ENCODE measurements at regions not wholly inside any gene's neighbourhood (a gene's known extent, or its start where the extent isn't known, plus 50 kb on each side); places are given as distances from the start of the nearest gene placed in this dataset.

DNA sequence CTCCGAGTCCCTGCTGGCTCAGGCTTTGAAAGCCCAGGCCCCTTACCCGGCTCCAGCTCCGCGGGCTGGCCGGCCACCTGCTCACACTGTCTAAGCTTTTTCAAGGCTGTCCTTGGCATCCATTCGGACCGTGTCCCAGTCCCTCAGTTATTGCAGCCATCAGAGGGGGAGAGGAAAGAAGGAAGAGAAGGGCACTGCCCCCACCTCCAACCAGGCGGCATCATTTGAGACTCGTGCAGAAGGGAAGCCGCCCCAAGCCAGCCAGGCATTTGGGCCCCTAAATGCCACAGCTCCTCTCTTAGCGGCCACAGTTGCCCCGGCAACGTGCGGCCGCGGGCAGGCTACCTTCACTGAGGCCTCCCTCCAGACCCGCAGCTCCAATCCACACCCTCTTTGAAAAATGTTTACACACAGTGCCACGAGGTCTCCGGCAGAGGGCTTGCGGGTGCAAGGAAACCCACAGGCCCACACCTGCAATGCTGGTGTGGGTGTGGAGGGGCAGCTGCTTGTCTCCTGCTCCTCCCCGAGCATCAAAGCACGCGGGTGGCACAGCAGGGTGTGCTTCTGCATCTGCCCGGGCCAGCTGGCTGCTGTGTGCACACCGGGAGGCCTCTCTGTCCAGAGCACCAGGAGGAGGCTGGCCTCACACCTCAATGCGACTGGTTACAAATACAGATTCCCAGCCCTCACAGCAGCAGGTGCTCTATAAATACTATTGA, 124.4 kb downstream of the CTTN start:
- no peak for DNase-seq

DNA sequence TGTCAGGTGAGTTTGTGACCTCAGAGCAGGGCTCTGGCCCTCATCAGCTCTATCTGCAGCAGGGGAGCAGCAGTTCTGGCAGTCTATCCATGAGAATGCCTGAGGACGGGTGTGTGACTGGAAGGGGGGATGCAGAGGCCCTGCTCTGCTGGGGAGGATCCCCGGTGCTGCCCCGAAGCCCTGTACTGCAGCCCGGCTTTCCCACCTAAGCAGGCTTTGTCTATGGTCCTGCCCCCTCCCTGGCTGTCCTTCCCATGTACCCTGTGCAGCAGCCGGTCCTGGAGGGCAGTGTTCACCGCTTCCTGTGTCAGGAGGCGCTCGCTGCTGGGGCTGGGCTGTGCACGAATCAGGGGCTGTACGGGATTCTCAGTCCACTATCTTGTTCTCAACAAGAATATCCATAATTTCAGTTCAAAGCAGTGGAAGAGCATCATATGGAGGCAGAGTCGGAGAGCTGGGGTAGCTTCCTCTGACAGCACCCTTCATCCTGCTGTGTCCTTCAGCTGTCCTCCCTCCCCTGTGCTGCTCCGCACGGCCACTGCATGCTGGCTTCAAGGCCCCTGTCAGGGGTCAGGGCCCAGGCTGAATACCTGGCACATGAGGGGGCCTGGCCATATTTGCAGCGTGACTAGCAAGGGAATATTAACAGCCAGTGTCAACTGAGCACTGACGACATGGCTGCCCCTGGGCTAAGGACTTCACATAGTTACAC, 125.2 kb downstream of the CTTN start:
- DNase-seq: no peak

DNA sequence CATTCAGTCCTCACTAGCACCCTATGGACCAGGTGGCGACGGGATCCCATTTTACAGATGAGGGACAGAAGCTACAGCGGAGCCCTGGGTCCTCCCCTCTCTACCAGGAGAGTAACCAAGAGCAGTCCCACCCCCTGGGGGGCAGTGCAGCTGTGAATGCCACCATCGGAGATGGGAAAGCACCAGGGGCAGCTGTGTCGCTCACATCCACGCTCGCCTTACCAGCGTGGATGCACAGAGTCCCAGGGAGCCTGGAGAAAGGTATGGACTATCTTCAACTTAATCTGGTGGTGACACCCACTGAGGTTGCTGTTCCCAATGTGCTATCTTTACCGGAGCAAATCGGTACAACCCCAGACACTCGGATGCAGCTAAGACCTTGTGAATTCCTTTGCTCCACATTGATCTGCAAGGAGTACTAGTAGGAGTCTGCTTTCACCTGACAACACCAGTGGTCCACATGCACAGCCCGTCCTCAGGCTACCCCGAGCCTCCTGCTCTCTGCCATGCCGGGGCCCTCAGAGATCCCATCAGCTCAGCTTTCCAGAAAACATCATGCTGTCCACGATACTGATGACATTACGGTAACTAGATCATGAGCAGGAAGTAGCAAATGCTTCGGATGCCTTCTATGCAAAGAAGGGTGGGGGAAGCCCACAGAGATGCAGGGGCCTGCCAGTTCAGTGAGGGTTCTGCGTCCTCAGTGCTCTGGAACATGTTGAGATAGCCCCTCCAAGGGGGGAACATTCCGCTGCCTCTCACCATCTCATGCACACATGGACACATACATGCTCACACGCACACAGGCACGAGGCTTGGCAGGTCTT, 126.0 kb downstream of the CTTN start:
- DNase-seq: no peak

- no peak for DNase-seq
These were observed 126.7 kb downstream of the CTTN start for GRCh38 chr11:70525006-70525405.

- no peak for DNase-seq
These were observed 127.1 kb downstream of the CTTN start for GRCh38 chr11:70525466-70525865.

- no peak for DNase-seq
These were observed 128.1 kb downstream of the CTTN start for GRCh38 chr11:70526116-70527045.

DNA sequence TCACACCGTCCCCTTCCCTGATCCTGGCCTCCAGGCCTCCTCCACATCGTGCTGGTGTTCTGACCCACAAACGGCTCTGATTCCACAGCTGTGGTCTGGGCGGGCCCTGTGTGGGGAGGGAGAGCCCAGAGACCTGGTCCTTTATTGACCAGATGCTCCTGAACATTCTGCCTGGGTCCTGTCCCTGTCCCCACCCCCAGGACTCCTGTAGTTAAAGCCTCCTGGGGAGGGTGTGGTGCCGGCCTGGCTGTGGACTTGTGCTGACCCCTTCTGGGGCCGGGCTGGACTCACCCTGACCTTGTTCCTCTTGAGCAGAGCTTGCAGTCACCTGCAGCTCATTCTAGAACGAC, 128.7 kb downstream of the CTTN start:
- no peak for DNase-seq

- no peak for DNase-seq
These were observed 129.2 kb downstream of the CTTN start for GRCh38 chr11:70527429-70528045.

DNA sequence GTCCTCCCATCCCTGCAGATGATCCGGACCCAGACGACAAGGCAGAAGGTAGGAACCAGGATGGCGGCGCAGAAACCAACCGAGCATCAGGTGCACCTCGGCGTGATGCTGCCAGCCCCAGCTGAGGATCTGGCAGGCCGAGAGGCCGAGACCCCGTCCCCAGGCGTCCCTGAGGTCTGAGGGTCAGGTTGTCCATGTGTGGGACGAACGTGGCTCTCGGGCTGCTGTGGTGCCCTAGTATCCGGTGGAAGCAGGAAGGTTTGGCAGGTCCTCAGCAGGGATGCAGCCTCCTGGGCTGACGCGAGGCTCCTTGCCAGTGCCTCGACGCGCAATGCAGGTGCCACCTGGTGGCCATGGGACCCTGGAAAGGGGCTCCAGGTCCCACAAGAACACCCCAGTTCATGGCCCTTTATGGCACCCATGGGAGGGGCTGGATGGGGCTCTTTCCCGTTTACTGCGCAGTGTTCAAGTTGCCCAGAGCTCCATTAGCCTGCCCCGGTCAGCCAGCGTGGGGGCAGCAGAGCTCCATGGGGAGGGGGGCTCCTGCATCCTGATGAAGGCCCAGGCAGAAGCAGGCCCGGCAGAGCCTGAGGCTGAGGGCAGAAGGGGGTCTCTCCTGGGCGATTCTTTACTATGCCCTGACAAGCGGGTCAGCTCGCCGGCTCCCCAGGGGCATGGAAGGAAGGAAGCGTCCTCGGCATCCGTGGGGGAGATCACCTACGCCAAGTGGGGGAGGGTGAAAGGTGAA, 129.9 kb downstream of the CTTN start:
- no peak for DNase-seq

DNA sequence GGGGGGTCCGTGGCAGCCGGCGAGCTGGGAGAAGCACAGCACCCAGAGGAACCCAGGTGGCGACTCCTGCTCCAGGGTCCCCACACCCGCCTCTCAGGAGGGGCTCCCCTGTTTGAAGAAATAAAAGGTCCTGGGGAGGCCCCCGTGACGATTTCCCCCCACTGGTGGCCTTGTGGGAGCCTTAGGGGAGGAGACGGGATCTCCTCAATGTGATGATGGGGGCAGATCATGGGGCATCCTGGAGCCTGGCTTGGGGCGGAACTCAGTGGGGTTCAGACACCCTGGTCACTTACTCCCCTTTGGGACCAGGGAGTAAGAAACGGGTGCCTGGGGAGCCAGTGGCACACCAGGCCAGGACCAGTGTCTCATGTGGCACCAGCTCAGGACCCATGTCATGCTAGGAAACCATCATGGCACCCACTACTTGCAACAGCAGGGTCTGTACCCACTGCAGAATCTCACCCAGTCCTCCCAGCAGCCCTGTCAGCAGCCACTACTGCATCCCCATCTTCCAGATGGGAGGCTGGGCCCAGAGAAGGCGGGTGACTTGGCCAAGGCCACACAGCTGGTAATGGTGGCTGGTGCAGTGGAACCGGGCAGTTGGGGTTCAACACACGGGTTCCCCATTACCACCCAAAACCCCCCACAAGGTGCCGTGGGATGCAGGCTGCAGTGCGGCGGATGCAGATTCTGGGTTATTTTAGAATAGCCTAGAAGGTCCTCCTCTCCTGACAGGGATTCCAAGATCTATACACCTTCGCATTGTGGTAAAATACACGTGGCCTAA, 130.7 kb downstream of the CTTN start:
- DNase-seq: no peak

GRCh38 chr11:70530010-70530409, 131.7 kb downstream of the CTTN start:
- no peak for DNase-seq

GRCh38 chr11:70530629-70531185, 132.4 kb downstream of the CTTN start:
- no peak for DNase-seq

GRCh38 chr11:70531281-70532065, 133.1 kb downstream of the CTTN start:
- DNase-seq: no peak

- no peak for DNase-seq
These were observed 133.7 kb downstream of the CTTN start for GRCh38 chr11:70532066-70532440.

- no peak for DNase-seq
These were observed 134.4 kb downstream of the CTTN start for GRCh38 chr11:70532731-70533130.

- no peak for DNase-seq
These were observed 137.1 kb downstream of the CTTN start for GRCh38 chr11:70535191-70535971.

DNA sequence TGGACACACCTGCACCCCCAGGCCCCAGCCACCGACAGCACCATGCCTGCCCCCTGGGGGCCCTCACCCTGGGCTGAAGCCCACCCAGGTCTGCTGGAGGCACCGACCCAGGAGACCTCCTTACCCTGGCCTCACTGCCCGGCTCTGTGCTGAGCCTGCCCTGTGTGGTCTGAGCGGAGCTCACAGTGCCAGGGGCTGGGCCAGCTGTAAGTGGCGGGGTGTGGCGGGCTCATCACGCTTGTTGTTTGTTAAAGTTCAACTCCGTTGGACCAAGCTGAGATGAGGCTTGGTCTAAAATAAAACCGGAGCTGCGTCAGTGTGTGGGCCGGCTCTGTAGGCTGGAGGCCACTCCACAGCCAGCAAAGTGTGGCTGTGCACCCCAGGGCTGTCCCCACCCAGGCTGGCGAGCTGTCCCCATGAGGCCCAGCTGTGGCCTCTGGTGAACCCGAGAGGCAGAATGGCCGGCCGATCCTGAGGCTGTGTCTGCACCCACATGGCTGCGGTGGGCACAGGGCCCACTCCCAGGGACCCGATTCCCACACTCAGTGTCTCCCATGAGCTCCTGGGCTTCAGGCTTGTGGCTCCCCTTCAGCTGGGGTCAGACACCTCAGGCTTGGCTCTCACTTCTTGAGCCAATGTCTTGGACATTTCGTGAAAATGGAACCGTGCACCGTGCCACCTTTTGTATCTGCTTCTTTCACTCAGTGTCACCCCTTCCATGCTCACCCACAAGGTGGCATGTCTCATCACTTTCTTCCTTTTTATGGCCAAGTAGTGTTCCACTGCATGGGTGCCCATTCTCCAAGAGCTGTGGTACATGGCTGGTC, 137.9 kb downstream of the CTTN start:
- DNase-seq: no peak
